Hepatic stellate cell (primary cell): ENCODE measurements at regions not wholly inside any gene's neighbourhood (a gene's known extent, or its start where the extent isn't known, plus 50 kb on each side); places are given as distances from the start of the nearest gene placed in this dataset.
A peak's percentile ranks its signal among the peaks of the same experiment; 100 is the strongest.
"Not testable (repeated sequence)": the region's sequence is repeated elsewhere in the genome, so short reads cannot be mapped to it uniquely, and the experiment has no call there.

ENCODE experiments used
- DNase-seq: peaks from one replicate; pipeline ENCODE4 v3.0.0; 2011; ENCODE audit warnings: low spot score

- DNase-seq = no peak
These were observed 60.2 kb downstream of the LSMEM1 start for GRCh38 chr7:112540839-112541577.

- DNase-seq = no peak
These were observed 66.1 kb downstream of the LSMEM1 start for GRCh38 chr7:112546723-112547513.

DNA sequence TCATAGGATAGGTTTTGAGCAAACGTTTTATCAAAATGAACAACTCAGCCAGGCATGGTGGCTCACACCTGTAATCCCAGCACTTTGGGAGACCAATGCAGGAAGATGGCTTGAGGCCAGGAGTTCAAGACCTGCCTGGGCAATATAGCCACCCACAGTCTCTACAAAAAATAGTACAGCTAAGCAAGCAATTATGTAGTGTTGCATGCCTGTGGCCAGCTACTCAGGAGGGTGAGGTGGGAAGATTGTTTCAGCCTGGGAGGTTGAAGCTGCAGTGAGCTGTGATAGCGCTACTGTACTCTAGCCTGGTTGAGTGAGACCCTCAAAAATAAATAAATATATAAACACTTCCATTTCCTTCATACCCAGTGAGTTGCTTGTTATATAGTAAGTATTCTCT is 67.1 kb downstream of the LSMEM1 start:
- no peak for DNase-seq

DNA sequence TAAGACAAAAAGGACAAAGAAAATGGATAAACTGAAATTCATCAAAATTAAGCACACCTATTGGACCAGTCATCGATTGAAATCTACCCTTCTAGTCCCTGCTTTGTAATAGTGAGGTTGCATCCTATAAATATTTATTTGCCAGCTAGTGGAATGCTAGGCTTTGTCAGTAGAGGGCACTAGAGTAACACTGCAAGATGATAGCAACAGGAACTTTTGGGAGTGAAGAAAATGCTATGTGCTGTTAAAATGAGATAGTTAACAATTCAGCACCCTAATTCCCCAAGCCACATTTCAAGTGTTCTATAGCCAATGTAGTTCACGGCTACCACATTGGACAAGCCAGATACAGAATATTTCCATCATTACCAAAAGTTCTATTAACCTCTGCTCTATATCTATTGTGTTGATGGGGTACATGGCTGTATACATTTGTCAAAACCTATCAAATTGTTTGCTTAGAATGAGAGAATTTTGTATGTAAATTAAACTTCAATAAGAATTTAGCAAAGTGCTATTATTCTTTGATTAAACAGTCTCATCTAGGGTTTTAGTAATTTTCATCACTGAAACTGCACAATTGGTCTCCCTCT is 69.8 kb downstream of the LSMEM1 start:
- peak; percentile 36 for DNase-seq

GRCh38 chr7:112551521-112551920 is 70.7 kb downstream of the LSMEM1 start:
- not testable (repeated sequence) for DNase-seq

- no peak for DNase-seq
These were observed 73.8 kb downstream of the LSMEM1 start for GRCh38 chr7:112554591-112554990.

DNA sequence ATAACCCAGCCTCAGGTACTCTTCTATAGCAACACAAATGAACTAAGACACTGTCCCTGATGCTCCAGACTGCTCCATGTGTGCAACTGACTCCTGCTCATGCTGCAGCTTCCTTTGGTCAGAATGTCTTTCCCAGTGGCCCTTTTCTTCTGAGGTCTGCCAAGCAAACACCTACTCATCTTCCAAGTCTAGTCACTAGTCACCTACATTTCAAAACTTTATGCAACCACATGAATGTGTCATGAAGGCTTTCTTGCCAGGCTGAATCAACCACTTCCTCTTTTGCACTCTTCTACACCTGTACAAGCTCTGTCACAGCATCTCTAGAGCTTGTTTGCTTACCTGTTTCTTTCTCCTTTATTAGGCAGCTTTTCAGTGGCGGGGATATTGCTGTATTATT is 75.8 kb downstream of the LSMEM1 start:
- DNase-seq = no peak

GRCh38 chr7:112566442-112567324 is 85.9 kb downstream of the LSMEM1 start:
- DNase-seq = no peak

DNA sequence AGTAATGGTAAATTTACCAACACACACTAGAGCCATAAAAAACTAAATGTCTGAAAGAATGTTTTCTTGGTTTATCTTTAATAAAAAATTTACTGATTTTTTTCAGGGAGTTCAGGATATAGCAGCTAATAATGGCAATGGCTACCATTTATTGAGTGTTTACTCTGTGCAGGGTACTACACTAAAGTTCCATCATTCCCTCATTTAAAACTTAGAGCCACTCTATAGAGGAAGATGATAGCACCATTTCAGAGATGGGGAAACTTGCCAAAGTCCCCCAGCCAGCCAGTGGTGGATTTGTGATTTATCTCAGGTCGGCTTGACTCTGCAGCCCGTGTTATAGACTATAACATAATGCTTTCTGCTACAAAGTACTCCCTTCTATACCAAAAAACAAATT is 86.6 kb downstream of the LSMEM1 start:
- DNase-seq = no peak

GRCh38 chr7:112571852-112572607 is 91.2 kb downstream of the LSMEM1 start:
- DNase-seq = no peak

DNA sequence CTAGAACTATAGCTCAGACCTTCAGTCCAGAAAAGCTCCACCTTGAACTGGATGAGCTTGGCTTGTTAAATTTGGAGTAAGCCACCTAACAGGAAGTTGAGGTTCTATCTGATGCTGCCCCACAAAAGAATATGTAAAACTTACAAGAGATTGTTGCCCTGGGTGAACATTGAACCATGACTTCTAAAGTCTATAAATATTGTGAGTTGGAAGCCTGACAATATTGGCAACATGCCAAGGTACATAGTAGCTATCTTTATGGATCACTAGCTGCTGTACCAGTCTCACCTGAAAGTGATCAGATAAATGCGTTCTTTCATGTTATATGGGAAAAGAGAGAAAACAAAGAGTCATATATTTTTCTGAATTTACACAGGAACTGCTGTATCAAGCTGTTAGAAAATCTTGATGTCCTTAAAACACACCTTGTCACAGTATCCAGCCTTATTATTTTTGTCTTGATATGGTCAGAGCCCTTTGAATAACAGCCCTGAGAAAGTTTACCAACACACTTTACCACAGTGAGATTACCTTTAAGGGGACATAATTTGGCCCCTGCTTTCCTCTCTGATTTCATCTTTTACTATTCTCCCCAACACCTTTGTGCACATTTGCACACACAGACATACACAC is 92.0 kb downstream of the LSMEM1 start:
- DNase-seq = no peak

DNA sequence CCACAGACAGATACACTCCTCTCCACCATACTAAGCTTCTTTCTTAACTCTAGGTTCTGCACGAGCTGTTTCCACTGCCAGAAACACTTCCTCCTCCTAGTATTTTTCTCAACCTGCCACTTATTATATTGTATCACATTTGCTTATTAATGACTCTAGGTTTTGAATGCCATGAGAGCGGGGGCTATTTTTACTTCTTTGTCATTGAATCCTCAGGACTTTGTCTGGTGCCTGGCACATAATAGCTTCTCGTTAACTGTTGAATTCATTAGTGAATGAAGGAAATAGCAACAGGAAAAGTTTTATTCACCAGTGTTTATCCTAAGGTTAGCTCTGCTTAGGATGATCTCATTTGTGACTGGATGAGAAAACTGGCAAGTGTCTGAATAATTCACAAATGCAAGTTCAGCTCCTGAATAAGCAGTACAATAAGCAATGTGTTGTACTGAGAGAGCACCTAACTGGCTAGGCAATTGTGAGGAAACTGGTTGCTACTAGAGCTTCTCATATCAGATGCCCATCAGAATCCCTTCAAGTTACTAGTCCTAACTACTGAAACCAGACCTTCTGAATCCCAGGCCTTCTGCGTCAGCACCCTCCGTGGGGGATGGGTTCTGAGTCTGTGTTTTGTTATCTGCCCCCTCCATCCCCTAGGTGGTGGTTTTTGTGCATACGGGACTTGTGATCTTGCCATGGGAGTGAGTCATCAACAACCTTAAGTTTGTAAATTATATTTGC is 92.7 kb downstream of the LSMEM1 start:
- no peak for DNase-seq

GRCh38 chr7:112575864-112576263 is 95.1 kb downstream of the LSMEM1 start:
- DNase-seq = no peak

GRCh38 chr7:112579388-112579787 is 98.6 kb downstream of the LSMEM1 start:
- DNase-seq = no peak

GRCh38 chr7:112580717-112581435 is 100.1 kb downstream of the LSMEM1 start:
- DNase-seq = no peak

DNA sequence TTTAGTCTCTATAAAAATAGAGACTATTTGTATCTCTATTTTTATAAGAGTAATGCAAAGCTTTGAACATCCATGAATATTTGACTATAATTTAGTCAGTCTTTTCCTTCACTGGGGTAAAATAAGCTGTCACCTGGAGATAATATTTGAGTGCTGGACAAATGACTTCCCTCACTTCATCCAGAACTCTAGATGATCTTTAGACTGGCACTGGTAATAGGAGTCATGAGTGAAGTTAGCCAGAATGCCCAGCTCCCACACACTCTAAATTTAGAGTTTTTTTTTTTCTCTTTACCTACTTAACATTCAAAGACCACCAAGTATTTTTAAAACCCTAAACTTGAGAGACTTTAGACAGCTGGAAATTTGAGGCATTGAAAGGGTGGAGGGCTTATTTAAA is 100.7 kb downstream of the LSMEM1 start:
- DNase-seq = no peak

DNA sequence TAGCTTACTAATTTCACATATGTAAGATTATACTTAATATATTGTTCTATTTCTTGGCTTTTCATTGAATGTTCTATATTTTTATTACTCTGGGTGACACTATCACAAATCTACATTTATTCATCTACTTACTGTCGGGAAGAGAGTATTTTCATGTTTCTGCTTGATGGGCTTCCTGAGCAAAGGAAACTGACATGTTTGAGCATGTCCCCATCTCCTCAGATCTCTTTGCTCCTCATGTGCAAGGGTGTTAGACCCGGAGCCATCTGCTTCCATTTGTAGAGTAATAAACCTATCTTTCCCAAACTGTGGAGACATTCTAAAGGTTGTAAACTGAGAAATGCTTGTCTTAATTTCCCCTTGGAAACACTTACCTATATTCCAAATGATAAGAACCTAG is 103.5 kb downstream of the LSMEM1 start:
- DNase-seq = no peak

DNA sequence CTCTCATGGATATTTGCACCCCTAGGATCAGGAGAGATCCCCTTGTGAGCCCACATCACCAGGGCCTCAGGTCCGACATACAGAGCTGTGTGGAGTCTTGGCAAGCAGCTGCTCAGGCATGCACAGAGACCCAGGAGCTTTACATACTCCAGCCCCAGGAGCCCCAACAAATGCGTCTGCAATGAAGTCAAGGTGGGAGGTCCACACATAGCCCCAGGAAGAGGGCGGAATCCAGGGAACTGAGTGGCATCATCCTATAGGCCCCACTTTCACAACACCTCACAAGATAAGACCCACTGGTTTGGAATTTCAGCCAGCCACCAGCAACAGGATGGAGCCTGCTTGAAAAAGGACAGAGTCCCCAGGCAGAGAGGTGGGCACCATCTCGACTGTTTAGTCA is 106.7 kb downstream of the LSMEM1 start:
- DNase-seq = no peak

DNA sequence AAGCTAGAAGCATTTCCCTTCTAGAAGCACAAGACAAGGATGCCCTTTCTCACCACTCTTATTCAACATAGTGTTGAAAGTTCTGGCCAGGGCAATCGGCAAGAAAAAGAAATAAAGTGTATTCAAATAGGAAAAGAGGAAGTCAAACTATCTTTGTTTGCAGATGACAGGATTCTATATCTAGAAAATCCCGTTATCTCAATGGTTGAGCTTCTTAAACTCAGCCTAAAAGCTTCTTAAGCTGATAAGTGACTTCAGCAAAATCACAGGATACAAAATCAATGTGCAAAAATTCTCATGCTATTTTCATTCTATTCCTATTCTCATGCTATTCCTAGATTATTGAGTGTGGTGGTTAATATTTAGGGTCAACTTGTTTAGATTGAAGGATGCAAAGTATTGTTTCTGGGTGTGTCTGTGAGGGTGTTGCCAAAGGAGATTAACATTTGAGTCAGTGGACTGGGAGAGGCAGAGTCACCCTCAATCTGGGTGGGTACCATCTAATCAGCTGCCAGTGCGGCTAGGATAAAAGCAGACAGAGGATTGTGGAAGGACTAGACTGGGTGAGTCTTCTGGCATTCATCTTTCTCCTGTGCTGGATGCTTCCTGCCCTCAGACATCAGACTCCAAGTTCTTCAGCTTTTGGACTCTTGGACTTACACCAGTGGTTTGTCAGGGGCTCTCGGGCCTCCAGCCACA is 111.9 kb downstream of the LSMEM1 start:
- DNase-seq = not testable (repeated sequence)
